ENCODE measurements at regions not wholly inside any gene's neighbourhood (a gene's known extent, or its start where the extent isn't known, plus 50 kb on each side); places are given as distances from the start of the nearest gene placed in this dataset.

- H3K27ac ChIP-seq: no peak overlapping the region
- TF ChIP-seq ZFX (IDR thresholded peaks at IDR 0.05) (no peak), CTCF (conservative IDR thresholded peaks at IDR 0.05) (no peak)
These were observed 228.9 kb upstream of the TTC29 start for GRCh38 chr4:147174591-147174990.

GRCh38 chr4:147175460-147176025, 229.9 kb upstream of the TTC29 start:
- TF ChIP-seq ZFX (IDR thresholded peaks at IDR 0.05) (no peak), CTCF (conservative IDR thresholded peaks at IDR 0.05) (no peak)

GRCh38 chr4:147182041-147182440, 236.4 kb upstream of the TTC29 start:
- TF ChIP-seq ZFX (IDR thresholded peaks at IDR 0.05): no peak
- H3K27ac ChIP-seq: no peak overlapping the region

More at GRCh38 chr4:147175460-147176025, 229.9 kb upstream of the TTC29 start:
- no peak overlapping the region for H3K27ac ChIP-seq

GRCh38 chr4:147192679-147193078, 247.0 kb upstream of the TTC29 start:
- TF ChIP-seq CTCF (conservative IDR thresholded peaks at IDR 0.05) (no peak), ZFX (IDR thresholded peaks at IDR 0.05) (no peak)

GRCh38 chr4:147194114-147194513, 248.4 kb upstream of the TTC29 start:
- TF ChIP-seq ZFX (IDR thresholded peaks at IDR 0.05) (no peak), CTCF (conservative IDR thresholded peaks at IDR 0.05) (no peak)
- no peak overlapping the region for H3K27ac ChIP-seq

More at GRCh38 chr4:147192679-147193078, 247.0 kb upstream of the TTC29 start:
- H3K27ac ChIP-seq: no peak overlapping the region

- TF ChIP-seq CTCF (conservative IDR thresholded peaks at IDR 0.05): no peak
- no peak for TF ChIP-seq ZFX (IDR thresholded peaks at IDR 0.05)
These were observed 248.9 kb upstream of the TTC29 start for GRCh38 chr4:147194604-147195003.

GRCh38 chr4:147195386-147195785, 249.7 kb upstream of the TTC29 start:
- no peak for TF ChIP-seq CTCF (conservative IDR thresholded peaks at IDR 0.05)
- TF ChIP-seq ZFX (IDR thresholded peaks at IDR 0.05): no peak
- H3K27ac ChIP-seq: no peak overlapping the region

More at GRCh38 chr4:147194604-147195003, 248.9 kb upstream of the TTC29 start:
- no peak overlapping the region for H3K27ac ChIP-seq

GRCh38 chr4:147198411-147199051, 252.9 kb upstream of the TTC29 start:
- no peak overlapping the region for H3K27ac ChIP-seq
- no peak for TF ChIP-seq ZFX (IDR thresholded peaks at IDR 0.05)
- no peak for TF ChIP-seq CTCF (conservative IDR thresholded peaks at IDR 0.05)
